Islet precursor cell (in vitro differentiated cells): ENCODE measurements at regions not wholly inside any gene's neighbourhood (a gene's known extent, or its start where the extent isn't known, plus 50 kb on each side); places are given as distances from the start of the nearest gene placed in this dataset.
"Not testable (repeated sequence)": the region's sequence is repeated elsewhere in the genome, so short reads cannot be mapped to it uniquely, and the experiment has no call there.

Experiments
- DNase-seq: peaks from one replicate; pipeline ENCODE4 v3.0.0-alpha.2; 2018

GRCh38 chr9:90129446-90129845 lies 513.2 kb downstream of the DIRAS2 start:
- no peak for DNase-seq

GRCh38 chr9:90131568-90131967 lies 511.1 kb downstream of the DIRAS2 start:
- DNase-seq, result no peak

GRCh38 chr9:90132866-90133265 lies 509.8 kb downstream of the DIRAS2 start:
- DNase-seq, result no peak

- no peak for DNase-seq
Measured at GRCh38 chr9:90137801-90138200, 504.8 kb downstream of the DIRAS2 start.

GRCh38 chr9:90140131-90140818 lies 502.3 kb downstream of the DIRAS2 start:
- no peak for DNase-seq

GRCh38 chr9:90141723-90142122 lies 500.9 kb downstream of the DIRAS2 start:
- DNase-seq, result no peak

GRCh38 chr9:90142580-90142979 lies 500.0 kb downstream of the DIRAS2 start:
- no peak for DNase-seq

GRCh38 chr9:90147426-90147825 lies 495.2 kb downstream of the DIRAS2 start:
- DNase-seq, result no peak

- no peak for DNase-seq
Measured at GRCh38 chr9:90156318-90156717, 486.3 kb downstream of the DIRAS2 start.

- DNase-seq, result no peak
Measured at GRCh38 chr9:90162326-90162725, 480.3 kb downstream of the DIRAS2 start.

GRCh38 chr9:90162819-90163218 lies 479.8 kb downstream of the DIRAS2 start:
- no peak for DNase-seq

GRCh38 chr9:90165281-90165680 lies 477.3 kb downstream of the DIRAS2 start:
- DNase-seq, result no peak

GRCh38 chr9:90166374-90166773 lies 476.2 kb downstream of the DIRAS2 start:
- not testable (repeated sequence) for DNase-seq

- DNase-seq, result no peak
Measured at GRCh38 chr9:90167914-90168313, 474.7 kb downstream of the DIRAS2 start.

GRCh38 chr9:90169490-90169889 lies 473.1 kb downstream of the DIRAS2 start:
- no peak for DNase-seq

- DNase-seq, result not testable (repeated sequence)
Measured at GRCh38 chr9:90173935-90174334, 468.7 kb downstream of the DIRAS2 start.

- not testable (repeated sequence) for DNase-seq
Measured at GRCh38 chr9:90174346-90174745, 468.3 kb downstream of the DIRAS2 start.

- no peak for DNase-seq
Measured at GRCh38 chr9:90175257-90175656, 467.4 kb downstream of the DIRAS2 start.

- DNase-seq, result no peak
Measured at GRCh38 chr9:90175865-90176264, 466.8 kb downstream of the DIRAS2 start.

- DNase-seq, result no peak
Measured at GRCh38 chr9:90176901-90177300, 465.7 kb downstream of the DIRAS2 start.

GRCh38 chr9:90180381-90180780 lies 462.2 kb downstream of the DIRAS2 start:
- no peak for DNase-seq

- DNase-seq, result no peak
Measured at GRCh38 chr9:90188656-90189055, 454.0 kb downstream of the DIRAS2 start.

- no peak for DNase-seq
Measured at GRCh38 chr9:90189306-90189705, 453.3 kb downstream of the DIRAS2 start.

GRCh38 chr9:90192465-90192864 lies 450.2 kb downstream of the DIRAS2 start:
- not testable (repeated sequence) for DNase-seq

- DNase-seq, result no peak
Measured at GRCh38 chr9:90198956-90199355, 443.7 kb downstream of the DIRAS2 start.
